ENCODE measurements at regions not wholly inside any gene's neighbourhood (a gene's known extent, or its start where the extent isn't known, plus 50 kb on each side); places are given as distances from the start of the nearest gene placed in this dataset.
"Not testable (repeated sequence)": the region's sequence is repeated elsewhere in the genome, so short reads cannot be mapped to it uniquely, and the experiment has no call there.

DNA sequence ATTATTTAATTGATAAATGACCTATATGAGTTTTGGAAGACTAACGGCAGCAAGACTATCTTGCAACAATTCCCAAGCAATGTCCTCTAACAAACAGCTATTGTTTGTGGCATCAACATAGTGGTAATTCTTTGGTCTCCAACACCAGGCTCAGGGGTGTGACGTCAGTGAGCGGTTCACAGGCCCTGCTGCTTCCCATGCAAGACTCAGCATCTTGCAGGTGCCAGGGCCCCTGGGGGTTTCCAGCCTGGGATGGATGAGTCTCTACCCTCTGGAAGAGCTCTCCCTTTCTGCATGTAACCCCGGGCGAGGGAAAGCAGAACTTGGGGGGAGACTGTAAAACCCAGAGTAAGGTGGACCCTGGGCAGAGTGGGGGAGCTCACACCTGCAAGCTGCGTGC lies 164.7 kb downstream of the ACTR3B start:
- TF ChIP-seq, protein P1, sequence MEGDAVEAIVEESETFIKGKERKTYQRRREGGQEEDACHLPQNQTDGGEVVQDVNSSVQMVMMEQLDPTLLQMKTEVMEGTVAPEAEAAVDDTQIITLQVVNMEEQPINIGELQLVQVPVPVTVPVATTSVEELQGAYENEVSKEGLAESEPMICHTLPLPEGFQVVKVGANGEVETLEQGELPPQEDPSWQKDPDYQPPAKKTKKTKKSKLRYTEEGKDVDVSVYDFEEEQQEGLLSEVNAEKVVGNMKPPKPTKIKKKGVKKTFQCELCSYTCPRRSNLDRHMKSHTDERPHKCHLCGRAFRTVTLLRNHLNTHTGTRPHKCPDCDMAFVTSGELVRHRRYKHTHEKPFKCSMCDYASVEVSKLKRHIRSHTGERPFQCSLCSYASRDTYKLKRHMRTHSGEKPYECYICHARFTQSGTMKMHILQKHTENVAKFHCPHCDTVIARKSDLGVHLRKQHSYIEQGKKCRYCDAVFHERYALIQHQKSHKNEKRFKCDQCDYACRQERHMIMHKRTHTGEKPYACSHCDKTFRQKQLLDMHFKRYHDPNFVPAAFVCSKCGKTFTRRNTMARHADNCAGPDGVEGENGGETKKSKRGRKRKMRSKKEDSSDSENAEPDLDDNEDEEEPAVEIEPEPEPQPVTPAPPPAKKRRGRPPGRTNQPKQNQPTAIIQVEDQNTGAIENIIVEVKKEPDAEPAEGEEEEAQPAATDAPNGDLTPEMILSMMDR (IDR thresholded peaks at IDR 0.05; ENCODE audit: low read length, missing control alignments), result no peak
- DNase-seq (ENCODE audit: low read depth), result no peak
- no peak overlapping the region for H3K4me3 ChIP-seq (replicated peaks; ENCODE audit: low read depth, low read length)

DNA sequence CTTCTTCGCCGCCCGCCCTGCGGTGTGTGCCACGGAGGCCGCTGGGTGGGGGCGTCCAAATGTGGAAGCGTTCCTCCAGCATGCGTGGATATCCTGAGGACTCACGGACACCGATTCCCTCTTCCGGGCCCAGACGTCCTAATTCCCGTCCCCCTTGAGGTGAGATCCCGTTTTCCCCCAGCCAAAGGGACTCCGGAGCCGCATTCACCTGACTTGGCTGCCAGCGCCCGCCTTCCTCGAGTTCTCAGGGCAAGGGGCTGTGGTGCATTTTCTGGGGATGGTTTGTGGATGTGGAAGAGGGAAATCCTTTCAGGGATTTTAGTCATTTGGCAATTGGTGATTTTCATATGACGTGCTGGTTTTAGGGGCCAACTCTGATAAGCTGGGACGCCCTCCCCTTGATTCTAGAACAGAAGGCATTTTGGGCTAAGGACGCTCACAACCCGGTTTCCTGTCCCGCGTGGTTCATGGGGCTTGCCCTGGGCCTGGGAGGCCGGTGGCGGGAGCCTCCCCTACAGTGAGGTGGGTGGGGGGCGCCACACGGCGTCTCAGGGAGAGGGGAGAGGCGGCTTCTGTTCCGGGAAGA lies 165.4 kb downstream of the ACTR3B start:
- no peak for DNase-seq (ENCODE audit: low read depth)
- no peak overlapping the region for H3K4me3 ChIP-seq (replicated peaks; ENCODE audit: low read depth, low read length)
- TF ChIP-seq, protein P1 (IDR thresholded peaks at IDR 0.05; ENCODE audit: low read length, missing control alignments), result no peak

DNA sequence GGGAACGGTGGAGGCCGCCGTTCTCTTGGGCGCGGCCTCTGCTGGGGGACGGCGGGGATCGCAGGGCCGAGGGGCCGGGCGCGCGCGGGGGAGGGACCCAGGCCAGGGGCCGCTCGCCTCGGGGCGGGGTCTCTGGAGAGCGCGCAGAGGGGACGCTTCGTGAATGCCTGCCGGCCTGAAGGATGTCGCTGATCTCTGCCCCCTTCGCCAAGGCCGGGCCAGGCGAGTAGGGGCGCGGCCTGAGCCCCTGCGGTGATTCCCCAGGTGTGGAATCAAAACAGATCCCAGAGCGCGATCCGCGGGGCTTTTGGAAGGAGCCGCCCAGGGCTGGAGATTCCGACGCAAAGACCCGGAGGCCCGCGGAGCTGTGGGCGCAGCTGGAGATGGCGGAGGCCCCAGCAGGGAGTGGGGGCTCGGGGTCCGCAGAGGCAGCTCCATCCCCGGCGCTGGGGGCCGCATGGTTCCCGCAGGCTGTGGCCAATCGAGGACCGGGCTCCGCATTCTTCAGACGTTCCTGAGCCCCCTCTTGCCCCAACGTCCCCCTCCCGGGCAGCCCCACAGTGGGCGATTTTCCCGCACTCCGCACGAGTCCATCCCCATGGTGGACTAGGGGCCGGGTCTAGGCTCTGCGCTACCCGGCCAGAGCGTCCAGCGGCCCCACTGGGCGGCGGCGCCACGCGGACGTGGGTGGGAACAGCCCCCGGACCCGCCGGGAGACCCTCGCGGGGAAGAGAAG lies 166.0 kb downstream of the ACTR3B start:
- no peak for DNase-seq (ENCODE audit: low read depth)
- no peak overlapping the region for H3K4me3 ChIP-seq (replicated peaks; ENCODE audit: low read depth, low read length)
- TF ChIP-seq, protein P1 (IDR thresholded peaks at IDR 0.05; ENCODE audit: low read length, missing control alignments), result no peak

DNA sequence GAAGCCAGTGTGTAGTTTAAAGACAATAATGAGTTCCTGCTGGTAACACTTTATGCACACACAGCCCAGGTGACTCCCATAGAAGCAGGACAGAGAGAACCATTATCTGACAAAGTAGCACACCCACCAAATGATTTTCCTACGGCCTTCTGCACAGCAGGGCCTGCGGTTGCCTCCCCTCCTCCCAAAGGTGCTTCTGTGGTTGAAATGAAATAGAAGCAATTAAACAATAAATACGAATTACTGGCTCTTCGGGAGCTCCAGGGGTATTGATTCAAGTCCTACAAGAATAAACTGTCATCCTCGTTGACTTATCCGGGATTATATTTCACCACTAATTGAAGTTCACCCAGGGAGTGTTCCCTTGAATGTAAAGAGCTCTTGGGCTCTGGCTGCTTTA lies 172.1 kb downstream of the ACTR3B start:
- TF ChIP-seq, protein P1 (IDR thresholded peaks at IDR 0.05; ENCODE audit: low read length, missing control alignments), result no peak
- H3K4me3 ChIP-seq (replicated peaks; ENCODE audit: low read depth, low read length), result no peak overlapping the region
- no peak for DNase-seq (ENCODE audit: low read depth)

DNA sequence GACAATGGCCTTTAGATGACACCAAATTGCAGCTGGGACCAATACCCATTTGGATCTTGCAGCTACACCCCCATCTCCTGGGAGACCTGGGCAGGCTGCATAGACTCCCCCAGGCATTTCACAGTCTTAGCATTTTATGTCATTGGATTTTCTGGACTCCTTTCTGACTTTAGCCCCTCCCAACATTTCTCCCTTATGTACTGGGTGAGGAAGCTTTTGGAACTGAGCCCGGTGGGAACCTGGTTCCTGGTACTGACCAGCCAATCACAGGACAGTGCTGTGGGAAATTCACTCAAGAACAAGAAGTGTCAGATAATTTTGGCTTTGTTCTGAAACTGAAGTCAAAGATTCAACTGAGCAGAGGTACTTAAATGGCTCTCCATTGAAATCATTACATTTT lies 177.7 kb downstream of the ACTR3B start:
- TF ChIP-seq, protein P1 (IDR thresholded peaks at IDR 0.05; ENCODE audit: low read length, missing control alignments), result no peak
- no peak for DNase-seq (ENCODE audit: low read depth)
- H3K4me3 ChIP-seq (replicated peaks; ENCODE audit: low read depth, low read length), result no peak overlapping the region

DNA sequence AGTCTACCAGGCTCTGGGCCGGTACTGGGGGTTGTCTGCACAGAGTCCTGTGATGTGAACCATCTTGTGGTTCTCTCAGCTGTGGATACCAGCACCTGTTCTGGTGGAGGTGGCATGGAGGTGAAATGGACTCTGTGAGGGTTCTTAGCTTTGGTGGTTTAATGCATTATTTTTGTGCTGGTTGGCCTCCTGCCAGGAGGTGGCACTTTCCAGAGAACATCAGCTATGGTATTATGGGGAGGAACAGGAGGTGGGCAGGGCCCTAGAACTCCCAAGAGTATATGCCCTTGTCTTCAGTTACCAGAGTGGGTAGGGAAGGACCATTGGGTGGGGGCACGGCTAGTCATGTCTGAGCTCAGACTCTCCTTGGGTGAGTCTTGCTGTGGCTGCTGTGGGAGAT lies 187.1 kb downstream of the ACTR3B start:
- H3K4me3 ChIP-seq (replicated peaks; ENCODE audit: low read depth, low read length); DNase-seq (ENCODE audit: low read depth): not testable (repeated sequence)

DNA sequence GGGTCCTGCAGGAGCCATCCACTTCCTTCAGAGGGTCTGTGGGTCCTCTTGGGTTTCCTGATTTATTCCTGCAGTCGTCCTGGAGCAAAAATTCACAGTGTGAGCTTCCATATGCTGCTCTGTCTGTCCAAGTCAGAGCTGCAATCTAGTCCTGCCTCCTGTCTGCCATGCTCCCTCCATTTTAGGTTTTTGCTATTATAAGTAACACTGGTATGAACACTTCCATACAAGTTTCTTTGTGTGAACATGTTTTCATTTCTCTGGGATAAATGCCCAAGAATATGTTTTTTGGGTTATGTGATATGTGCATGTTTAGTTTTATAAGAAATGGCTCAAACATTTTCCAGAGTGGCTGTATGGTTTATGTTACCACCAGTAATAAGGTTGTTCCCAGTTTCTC lies 188.1 kb downstream of the ACTR3B start:
- TF ChIP-seq, protein P1 (IDR thresholded peaks at IDR 0.05; ENCODE audit: low read length, missing control alignments), result no peak
- DNase-seq (ENCODE audit: low read depth), result no peak
- H3K4me3 ChIP-seq (replicated peaks; ENCODE audit: low read depth, low read length), result no peak overlapping the region

Data from fibroblast of pulmonary artery (primary cell).